ENCODE measurements at regions not wholly inside any gene's neighbourhood (a gene's known extent, or its start where the extent isn't known, plus 50 kb on each side); places are given as distances from the start of the nearest gene placed in this dataset.

DNA sequence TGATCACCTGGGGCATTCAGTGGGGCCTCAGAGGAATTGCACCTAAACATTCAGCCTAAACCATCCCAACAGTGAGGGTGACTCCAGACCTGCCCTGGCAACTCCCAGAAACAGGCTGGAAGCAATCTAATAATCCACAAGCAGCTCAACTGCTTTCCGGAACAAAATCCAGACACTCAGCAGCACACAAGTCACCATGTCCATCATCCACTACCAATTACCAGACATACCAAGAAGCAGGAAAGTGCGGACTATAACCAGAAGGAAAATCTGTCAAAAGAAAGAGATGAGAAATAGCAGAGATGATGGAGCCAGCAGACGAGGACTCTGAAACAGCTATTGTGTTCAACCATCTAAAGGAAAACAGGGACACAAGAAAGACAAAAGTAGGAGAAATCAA lies 342.6 kb upstream of the ZMIZ1 start:
- ChIA-PET POLR2A (ENCODE audit: unreplicated experiment) (no interaction called here), CTCF (no interaction called here)
- BruUV-seq (replicated peaks), result no TSS peak
- no peak overlapping the region for H3K9ac ChIP-seq (ENCODE audit: low read length)
- no peaks in the 10 kb centered on the region for H3K79me2 ChIP-seq (ENCODE audit: low read length)
- TF ChIP-seq, protein P1, sequence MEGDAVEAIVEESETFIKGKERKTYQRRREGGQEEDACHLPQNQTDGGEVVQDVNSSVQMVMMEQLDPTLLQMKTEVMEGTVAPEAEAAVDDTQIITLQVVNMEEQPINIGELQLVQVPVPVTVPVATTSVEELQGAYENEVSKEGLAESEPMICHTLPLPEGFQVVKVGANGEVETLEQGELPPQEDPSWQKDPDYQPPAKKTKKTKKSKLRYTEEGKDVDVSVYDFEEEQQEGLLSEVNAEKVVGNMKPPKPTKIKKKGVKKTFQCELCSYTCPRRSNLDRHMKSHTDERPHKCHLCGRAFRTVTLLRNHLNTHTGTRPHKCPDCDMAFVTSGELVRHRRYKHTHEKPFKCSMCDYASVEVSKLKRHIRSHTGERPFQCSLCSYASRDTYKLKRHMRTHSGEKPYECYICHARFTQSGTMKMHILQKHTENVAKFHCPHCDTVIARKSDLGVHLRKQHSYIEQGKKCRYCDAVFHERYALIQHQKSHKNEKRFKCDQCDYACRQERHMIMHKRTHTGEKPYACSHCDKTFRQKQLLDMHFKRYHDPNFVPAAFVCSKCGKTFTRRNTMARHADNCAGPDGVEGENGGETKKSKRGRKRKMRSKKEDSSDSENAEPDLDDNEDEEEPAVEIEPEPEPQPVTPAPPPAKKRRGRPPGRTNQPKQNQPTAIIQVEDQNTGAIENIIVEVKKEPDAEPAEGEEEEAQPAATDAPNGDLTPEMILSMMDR (conservative IDR thresholded peaks at IDR 0.05; ENCODE audit: low read depth, low read length), result no peak
- TF ChIP-seq EZH2 (IDR thresholded peaks at IDR 0.05; ENCODE audit: low read length, unreplicated experiment) (no peak), EZH2phosphoT487 (IDR thresholded peaks at IDR 0.05; ENCODE audit: borderline replicate concordance, low read length) (no peak)
- H4K20me1 ChIP-seq (ENCODE audit: low read length), result no peaks in the 10 kb centered on the region
- intact Hi-C loops (cut with micrococcal nuclease), result no loop called here
- ATAC-seq (no peak), DNase-seq (no peak)
- H3K36me3 ChIP-seq (ENCODE audit: low read depth, low read length), result no peaks in the 10 kb centered on the region
- H3K27me3 ChIP-seq (ENCODE audit: low read length), result peaks cover 87% of the 10 kb centered on the region
- no peaks in the 10 kb centered on the region for H3K9me3 ChIP-seq (ENCODE audit: low read length)
- no peaks in the 10 kb centered on the region for H3K4me1 ChIP-seq (ENCODE audit: insufficient read depth, low read length)
- no peak overlapping the region for H3K4me3 ChIP-seq (ENCODE audit: low read length)
- no peaks in the 10 kb centered on the region for H3F3A ChIP-seq (ENCODE audit: low read length, unreplicated experiment)
- no peaks in the 10 kb centered on the region for H3K9me2 ChIP-seq (replicated peaks; ENCODE audit: low read length)
- no peak overlapping the region for H2AFZ ChIP-seq (ENCODE audit: low read length)
- no peak overlapping the region for H3K27ac ChIP-seq (ENCODE audit: low read length)
- no peak overlapping the region for H3K4me2 ChIP-seq (ENCODE audit: low read length)

DNA sequence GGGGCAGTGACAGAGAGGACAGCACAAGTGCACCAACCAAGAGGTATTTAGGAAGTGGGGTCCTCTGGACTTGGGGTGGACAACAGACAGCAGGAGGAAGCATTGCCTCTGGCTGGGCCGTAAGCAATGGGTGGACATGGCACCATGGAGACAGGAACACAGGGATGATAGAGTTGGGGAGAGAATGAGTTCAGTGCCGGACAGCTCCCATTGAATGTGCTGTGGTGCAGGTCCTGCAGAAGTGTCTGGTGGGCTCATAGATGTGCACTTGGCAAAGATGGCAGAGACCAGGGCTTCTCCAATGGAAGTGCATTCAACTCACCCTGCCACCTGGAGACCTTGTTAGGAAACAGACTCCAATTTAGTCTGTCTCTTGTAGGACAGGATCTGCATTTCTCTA lies 341.5 kb upstream of the ZMIZ1 start:
- TF ChIP-seq, protein P1 (conservative IDR thresholded peaks at IDR 0.05; ENCODE audit: low read depth, low read length), result no peak
- TF ChIP-seq EZH2phosphoT487 (IDR thresholded peaks at IDR 0.05; ENCODE audit: borderline replicate concordance, low read length) (no peak), EZH2 (IDR thresholded peaks at IDR 0.05; ENCODE audit: low read length, unreplicated experiment) (no peak)
- no peak overlapping the region for H3K4me3 ChIP-seq (ENCODE audit: low read length)
- intact Hi-C loops (cut with micrococcal nuclease), result no loop called here
- no peak overlapping the region for H3K9ac ChIP-seq (ENCODE audit: low read length)
- H3K27ac ChIP-seq (ENCODE audit: low read length), result no peak overlapping the region
- H3K4me1 ChIP-seq (ENCODE audit: insufficient read depth, low read length), result no peaks in the 10 kb centered on the region
- no TSS peak for BruUV-seq (replicated peaks)
- no peaks in the 10 kb centered on the region for H3K9me2 ChIP-seq (replicated peaks; ENCODE audit: low read length)
- ATAC-seq (no peak), DNase-seq (no peak)
- H4K20me1 ChIP-seq (ENCODE audit: low read length), result no peaks in the 10 kb centered on the region
- H2AFZ ChIP-seq (ENCODE audit: low read length), result no peak overlapping the region
- no peaks in the 10 kb centered on the region for H3K36me3 ChIP-seq (ENCODE audit: low read depth, low read length)
- no peak overlapping the region for H3K4me2 ChIP-seq (ENCODE audit: low read length)
- H3K79me2 ChIP-seq (ENCODE audit: low read length), result no peaks in the 10 kb centered on the region
- POLR2A ChIA-PET (ENCODE audit: unreplicated experiment), result no interaction called here
- H3K9me3 ChIP-seq (ENCODE audit: low read length), result no peaks in the 10 kb centered on the region
- CTCF ChIA-PET, result no interaction called here
- H3K27me3 ChIP-seq (ENCODE audit: low read length), result peaks cover 90% of the 10 kb centered on the region
- H3F3A ChIP-seq (ENCODE audit: low read length, unreplicated experiment), result no peaks in the 10 kb centered on the region

DNA sequence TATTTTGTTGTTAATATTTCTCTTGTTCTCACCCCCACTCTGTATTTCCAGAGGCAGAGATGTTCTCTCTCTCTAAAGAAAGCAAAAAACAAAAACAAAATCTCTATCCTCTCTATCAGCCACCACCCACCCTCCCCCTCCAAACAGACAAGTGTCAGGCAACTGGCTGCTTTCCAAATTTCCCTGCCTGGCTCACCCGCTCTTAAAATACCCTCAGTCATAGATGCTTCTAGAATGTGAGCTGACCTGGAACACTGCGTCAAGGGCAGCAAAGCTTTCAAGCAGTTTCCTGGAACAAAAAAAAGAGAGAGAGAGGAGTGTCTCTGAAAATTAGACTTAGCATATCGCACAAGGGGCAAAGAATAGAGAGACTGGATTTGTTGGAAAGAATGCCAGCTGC lies 341.0 kb upstream of the ZMIZ1 start:
- TF ChIP-seq, protein P1 (conservative IDR thresholded peaks at IDR 0.05; ENCODE audit: low read depth, low read length), result no peak
- no peak for TF ChIP-seq EZH2phosphoT487 (IDR thresholded peaks at IDR 0.05; ENCODE audit: borderline replicate concordance, low read length)
- TF ChIP-seq EZH2 (IDR thresholded peaks at IDR 0.05; ENCODE audit: low read length, unreplicated experiment), result no peak
- no peaks in the 10 kb centered on the region for H3F3A ChIP-seq (ENCODE audit: low read length, unreplicated experiment)
- no peaks in the 10 kb centered on the region for H3K9me3 ChIP-seq (ENCODE audit: low read length)
- no peak overlapping the region for H3K4me3 ChIP-seq (ENCODE audit: low read length)
- POLR2A ChIA-PET (ENCODE audit: unreplicated experiment), result interaction anchor here (0.7 kb wide), 1 partner anchor 13 kb away, joined by 33 read pairs; no protein-coding TSS in a partner anchor
- no peak overlapping the region for H3K9ac ChIP-seq (ENCODE audit: low read length)
- peaks cover 91% of the 10 kb centered on the region for H3K27me3 ChIP-seq (ENCODE audit: low read length)
- no peaks in the 10 kb centered on the region for H3K4me1 ChIP-seq (ENCODE audit: insufficient read depth, low read length)
- H3K79me2 ChIP-seq (ENCODE audit: low read length), result no peaks in the 10 kb centered on the region
- intact Hi-C loops (cut with micrococcal nuclease), result no loop called here
- no peaks in the 10 kb centered on the region for H4K20me1 ChIP-seq (ENCODE audit: low read length)
- ATAC-seq, result no peak
- no peak overlapping the region for H2AFZ ChIP-seq (ENCODE audit: low read length)
- no peak overlapping the region for H3K4me2 ChIP-seq (ENCODE audit: low read length)
- DNase-seq, result no peak
- CTCF ChIA-PET, result no interaction called here
- no peak overlapping the region for H3K27ac ChIP-seq (ENCODE audit: low read length)
- no peaks in the 10 kb centered on the region for H3K9me2 ChIP-seq (replicated peaks; ENCODE audit: low read length)
- BruUV-seq (replicated peaks), result no TSS peak
- no peaks in the 10 kb centered on the region for H3K36me3 ChIP-seq (ENCODE audit: low read depth, low read length)

Measured in PC-3 (cell line).